SK-N-SH (cell line): ENCODE measurements at regions not wholly inside any gene's neighbourhood (a gene's known extent, or its start where the extent isn't known, plus 50 kb on each side); places are given as distances from the start of the nearest gene placed in this dataset.

Experiments
- NFIC ChIP-seq: IDR thresholded peaks from 2 replicates; pipeline ENCODE4 v1.4.0; 2012; ENCODE audit warnings: borderline replicate concordance
- POLR2AphosphoS5 ChIP-seq: IDR thresholded peaks from 2 replicates; pipeline ENCODE4 v1.6.1; 2012; ENCODE audit warnings: low read depth, low read length
- RAD21 ChIP-seq: IDR thresholded peaks from 2 replicates; pipeline ENCODE4 v1.6.1; 2012; ENCODE audit warnings: mild to moderate bottlenecking, low read length
- RCOR1 ChIP-seq: fragments of 150-350 bp; IDR thresholded peaks from 2 replicates; pipeline ENCODE4 v1.6.1; 2017; ENCODE audit warnings: antibody characterized with exemption, low read length
- REST ChIP-seq: IDR thresholded peaks from 2 replicates; pipeline ENCODE4 v1.6.1; 2012; ENCODE audit warnings: mild to moderate bottlenecking, low read depth, low read length, moderate library complexity
- USF2 ChIP-seq: fragments of 150-350 bp; IDR thresholded peaks from 2 replicates; pipeline ENCODE4 v1.6.1; 2017; ENCODE audit warnings: antibody characterized with exemption, low read length, low read depth, borderline replicate concordance
- YY1 ChIP-seq: IDR thresholded peaks from 2 replicates; pipeline ENCODE4 v1.4.0; 2012; ENCODE audit warnings: low read depth, mild to moderate bottlenecking

DNA sequence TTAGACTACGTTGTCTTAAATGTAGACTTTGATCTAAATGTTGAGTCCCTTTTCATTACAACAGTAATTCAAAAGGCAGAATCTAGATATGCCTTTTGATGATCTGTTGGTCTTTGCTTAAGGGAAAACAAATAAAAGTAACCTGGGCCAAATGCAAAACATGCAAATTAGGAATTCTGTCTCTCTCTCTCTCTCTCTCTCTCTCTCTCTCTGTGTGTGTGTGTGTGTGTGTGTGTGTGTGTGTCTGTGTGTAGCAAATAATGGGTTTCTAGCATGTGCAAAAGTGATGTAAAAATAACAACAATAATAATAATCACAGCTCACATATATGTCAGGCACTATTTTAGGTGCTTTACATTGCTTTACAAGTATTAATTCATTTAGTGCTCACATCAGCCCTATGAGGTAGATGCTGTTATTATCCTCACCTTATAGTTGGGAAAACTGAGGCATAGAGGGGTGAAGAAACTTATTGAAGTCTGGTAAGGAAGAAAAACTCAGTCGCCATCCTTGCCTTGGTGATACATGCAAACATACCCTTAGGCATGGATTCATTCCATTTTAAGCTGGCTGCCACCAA is 160.3 kb upstream of the ZNF217 start:
- no peak for TF ChIP-seq POLR2AphosphoS5
- no peak for TF ChIP-seq RAD21
- no peak for TF ChIP-seq USF2
- no peak for TF ChIP-seq NFIC
- no peak for TF ChIP-seq REST
- no peak for TF ChIP-seq YY1
- TF ChIP-seq RCOR1: no peak
